ENCODE measurements at regions not wholly inside any gene's neighbourhood (a gene's known extent, or its start where the extent isn't known, plus 50 kb on each side); places are given as distances from the start of the nearest gene placed in this dataset.

DNA sequence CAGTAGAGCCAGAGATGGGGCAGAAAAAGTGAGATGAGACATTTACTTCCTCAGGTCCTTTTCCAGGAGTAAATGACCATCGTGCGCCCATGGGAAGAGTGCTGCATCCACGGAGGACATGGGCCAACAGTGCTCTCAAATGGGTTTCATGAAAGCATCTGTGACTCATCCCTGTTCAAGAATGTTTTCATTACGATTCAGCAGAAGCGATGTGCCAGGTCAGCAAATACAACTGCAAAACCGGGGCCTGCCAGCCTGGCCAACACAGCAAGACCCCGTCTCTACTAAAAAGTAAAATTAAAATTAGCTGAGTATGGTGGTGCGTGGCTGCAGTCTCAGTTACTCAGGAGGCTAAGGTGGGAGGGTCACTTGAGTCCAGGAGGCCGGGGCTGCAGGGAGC, 125.1 kb downstream of the LY86 start:
- peak overlapping the region; percentile 16 for H3K27ac ChIP-seq (ENCODE audit: low read depth, low read length)
- WGBS (ENCODE audit: insufficient coverage) = 79% methylated on average over 5 of the region's 9 CpGs
- H3K27me3 ChIP-seq (ENCODE audit: control insufficient read depth, insufficient read depth, low read length) = no peaks in the 10 kb centered on the region

DNA sequence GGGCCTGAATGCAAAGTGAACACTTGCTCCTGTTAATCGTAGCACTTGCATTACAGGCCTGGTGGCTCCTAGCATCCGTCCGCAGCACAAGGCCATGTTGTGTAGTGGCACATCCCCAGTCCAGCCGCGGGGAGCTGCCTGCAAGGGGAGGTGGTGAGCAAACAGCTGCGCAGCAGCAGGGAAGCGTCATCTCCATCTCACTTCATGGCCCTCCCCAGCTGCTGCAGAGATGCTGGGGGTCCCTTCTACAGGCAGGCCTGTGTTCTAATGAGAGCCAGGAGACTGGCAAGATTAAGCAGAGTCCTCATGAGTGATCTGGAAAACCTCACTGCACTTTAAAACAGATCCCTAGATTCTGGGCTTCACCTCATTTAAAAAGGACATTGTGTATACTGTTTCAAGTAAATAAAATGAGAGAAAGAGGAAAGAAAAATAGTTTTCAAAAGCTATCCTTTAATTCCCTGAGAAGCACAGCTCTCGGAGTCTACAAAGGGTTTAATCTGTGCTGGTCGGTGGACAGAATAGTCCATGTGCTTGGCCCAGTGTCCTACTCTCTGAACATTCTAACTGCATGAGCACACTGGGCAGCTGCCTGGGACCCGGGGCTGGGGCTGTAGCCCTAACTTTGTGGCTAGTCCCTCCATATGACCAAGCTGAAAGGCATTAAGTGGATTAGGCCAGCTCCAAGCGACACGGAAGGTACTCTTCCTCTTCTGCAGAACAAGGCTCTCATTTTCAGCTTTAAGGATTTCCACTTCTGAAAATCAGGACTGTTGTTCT, 125.8 kb downstream of the LY86 start:
- no peaks in the 10 kb centered on the region for H3K9me3 ChIP-seq (ENCODE audit: control insufficient read depth, insufficient read depth, low read length)
- peak in 2 of 6 donors; percentile 55 to 83 for DNase-seq (ENCODE audit: low read depth in 4 of 6, low spot score in 6 of 6)
- peaks cover 36% of the 10 kb centered on the region for H3K4me1 ChIP-seq (ENCODE audit: control insufficient read depth, insufficient read depth, low read length)
- no peaks in the 10 kb centered on the region for H3K36me3 ChIP-seq (ENCODE audit: control insufficient read depth, insufficient read depth, low read length)
- 53% methylated on average over 11 of the region's 12 CpGs for WGBS (ENCODE audit: insufficient coverage)
- H3K4me3 ChIP-seq (ENCODE audit: low read depth, low read length) = no peak overlapping the region
- peaks cover 3% of the 10 kb centered on the region for H3K27me3 ChIP-seq (ENCODE audit: control insufficient read depth, insufficient read depth, low read length)
- peak overlapping the region; percentile 11 for H3K27ac ChIP-seq (ENCODE audit: low read depth, low read length)

More for the DNA sequence above, 125.1 kb downstream of the LY86 start:
- no peak overlapping the region for H3K4me3 ChIP-seq (ENCODE audit: low read depth, low read length)
- DNase-seq (ENCODE audit: low read depth in 4 of 6, low spot score in 6 of 6) = no peak
- H3K9me3 ChIP-seq (ENCODE audit: control insufficient read depth, insufficient read depth, low read length) = no peaks in the 10 kb centered on the region
- no peaks in the 10 kb centered on the region for H3K36me3 ChIP-seq (ENCODE audit: control insufficient read depth, insufficient read depth, low read length)
- peaks cover 36% of the 10 kb centered on the region for H3K4me1 ChIP-seq (ENCODE audit: control insufficient read depth, insufficient read depth, low read length)

DNA sequence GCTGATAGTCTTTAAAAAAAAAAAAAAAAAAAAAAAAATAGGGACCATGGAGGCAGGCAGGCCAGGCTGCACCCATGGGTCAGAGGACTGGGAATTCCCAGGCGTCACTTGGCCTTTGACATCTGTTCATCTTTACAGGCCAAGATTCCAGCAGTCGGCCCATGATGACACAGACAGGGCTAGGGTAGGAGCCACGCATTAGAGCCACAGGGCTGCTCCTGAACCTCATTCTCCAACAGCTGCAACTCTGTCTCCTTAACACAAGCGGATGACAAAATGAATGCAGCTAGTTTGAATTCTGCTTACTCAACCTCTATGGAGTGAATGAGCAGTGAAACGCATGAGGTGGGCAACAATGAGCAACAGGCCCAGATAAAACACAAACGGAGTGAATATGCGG, 126.4 kb downstream of the LY86 start:
- no peak for DNase-seq (ENCODE audit: low read depth in 4 of 6, low spot score in 6 of 6)
- Histone ChIP-seq H3K27ac (ENCODE audit: low read depth, low read length) (no peak overlapping the region), H3K36me3 (ENCODE audit: control insufficient read depth, insufficient read depth, low read length) (no peaks in the 10 kb centered on the region), H3K27me3 (ENCODE audit: control insufficient read depth, insufficient read depth, low read length) (peaks cover 3% of the 10 kb centered on the region), H3K4me3 (ENCODE audit: low read depth, low read length) (no peak overlapping the region), H3K9me3 (ENCODE audit: control insufficient read depth, insufficient read depth, low read length) (no peaks in the 10 kb centered on the region), H3K4me1 (ENCODE audit: control insufficient read depth, insufficient read depth, low read length) (peaks cover 36% of the 10 kb centered on the region)
- WGBS (ENCODE audit: insufficient coverage) = 96% methylated on average over 3 of the region's 7 CpGs

DNA sequence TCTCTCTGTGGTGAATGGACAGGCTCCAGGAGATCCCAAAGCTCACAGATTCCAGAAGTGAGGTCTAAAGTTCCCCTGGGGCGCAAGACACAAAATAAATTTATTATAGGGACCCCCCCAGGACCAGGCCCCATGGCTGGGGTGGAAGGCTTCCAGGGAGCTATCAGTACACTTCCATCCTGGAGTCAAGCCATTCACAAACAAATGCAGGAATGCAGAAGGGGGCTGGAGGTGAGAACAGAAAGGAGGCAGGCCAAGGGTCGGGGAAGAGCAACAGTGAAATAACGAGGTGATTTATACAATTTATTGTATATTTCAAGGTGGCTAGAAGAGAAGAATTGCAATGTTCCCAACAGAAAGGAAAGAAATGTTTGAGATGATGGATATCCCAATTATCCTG, 126.9 kb downstream of the LY86 start:
- H3K9me3 ChIP-seq (ENCODE audit: control insufficient read depth, insufficient read depth, low read length) = no peaks in the 10 kb centered on the region
- peaks cover 3% of the 10 kb centered on the region for H3K27me3 ChIP-seq (ENCODE audit: control insufficient read depth, insufficient read depth, low read length)
- H3K4me3 ChIP-seq (ENCODE audit: low read depth, low read length) = no peak overlapping the region
- no peaks in the 10 kb centered on the region for H3K36me3 ChIP-seq (ENCODE audit: control insufficient read depth, insufficient read depth, low read length)
- 60% methylated on average over 1 of the region's 3 CpGs for WGBS (ENCODE audit: insufficient coverage)
- H3K4me1 ChIP-seq (ENCODE audit: control insufficient read depth, insufficient read depth, low read length) = peaks cover 36% of the 10 kb centered on the region
- no peak for DNase-seq (ENCODE audit: low read depth in 4 of 6, low spot score in 6 of 6)
- no peak overlapping the region for H3K27ac ChIP-seq (ENCODE audit: low read depth, low read length)

DNA sequence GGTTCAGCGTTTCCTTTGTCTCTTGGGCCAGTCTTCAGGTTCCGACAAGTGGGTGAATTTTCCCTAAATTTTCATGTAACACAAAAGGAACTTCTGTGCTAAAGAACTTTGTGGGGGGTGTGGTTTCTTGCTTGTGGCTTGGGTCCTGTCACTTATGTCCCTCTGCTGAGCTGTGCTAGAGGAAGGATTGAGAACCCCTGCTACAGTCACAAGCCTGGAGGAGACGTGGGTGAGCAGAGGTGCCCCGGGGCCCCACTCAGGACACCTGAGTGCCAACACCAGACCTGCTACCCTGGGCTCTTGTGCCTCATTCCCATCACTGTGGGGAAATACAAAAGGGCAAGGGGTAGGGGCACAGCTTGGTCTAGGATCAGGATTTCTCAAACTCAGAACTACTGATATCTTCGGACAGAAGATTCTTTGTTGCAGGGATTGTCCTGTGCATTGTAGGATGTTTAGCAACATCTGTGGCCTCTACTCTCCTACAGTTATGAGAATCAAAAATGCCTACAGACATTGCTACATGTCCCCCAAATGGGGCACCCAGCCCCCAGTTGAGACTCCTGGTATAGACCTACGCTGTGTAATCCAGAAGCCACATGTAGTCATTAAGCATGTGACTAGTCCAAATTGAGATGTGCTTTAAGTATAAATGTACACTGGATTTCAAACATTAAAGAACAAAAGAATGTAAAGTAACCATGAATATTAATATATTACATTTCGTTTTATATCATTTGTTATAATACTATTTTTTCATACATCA, 128.7 kb downstream of the LY86 start:
- Histone ChIP-seq H3K27me3 (ENCODE audit: control insufficient read depth, insufficient read depth, low read length) (peaks cover 3% of the 10 kb centered on the region), H3K27ac (ENCODE audit: low read depth, low read length) (no peak overlapping the region), H3K4me3 (ENCODE audit: low read depth, low read length) (no peak overlapping the region), H3K4me1 (ENCODE audit: control insufficient read depth, insufficient read depth, low read length) (peaks cover 36% of the 10 kb centered on the region), H3K36me3 (ENCODE audit: control insufficient read depth, insufficient read depth, low read length) (no peaks in the 10 kb centered on the region), H3K9me3 (ENCODE audit: control insufficient read depth, insufficient read depth, low read length) (no peaks in the 10 kb centered on the region)
- 100% methylated on average over 2 of the region's 7 CpGs for WGBS (ENCODE audit: insufficient coverage)
- no peak for DNase-seq (ENCODE audit: low read depth in 4 of 6, low spot score in 6 of 6)

DNA sequence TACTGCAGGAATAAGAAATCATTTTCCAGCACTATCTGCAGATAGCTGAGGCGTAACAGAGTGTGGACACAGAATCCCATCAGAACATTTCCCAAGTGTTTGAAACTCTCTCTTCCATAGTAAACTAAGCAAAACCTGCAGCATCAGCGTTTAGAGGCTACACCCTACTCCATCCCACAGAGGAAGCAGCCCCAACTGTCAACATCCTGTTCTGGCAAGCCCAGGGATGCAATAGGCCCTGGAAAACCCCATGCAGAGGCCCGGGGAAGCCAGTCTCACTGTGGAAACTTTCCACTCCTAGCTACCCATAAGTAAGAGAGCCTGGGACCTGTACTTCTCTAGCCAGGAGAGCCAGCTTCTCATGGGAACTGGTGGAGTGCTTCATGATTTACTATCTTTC, 129.4 kb downstream of the LY86 start:
- DNase-seq (ENCODE audit: low read depth in 4 of 6, low spot score in 6 of 6) = no peak
- peaks cover 28% of the 10 kb centered on the region for H3K4me1 ChIP-seq (ENCODE audit: control insufficient read depth, insufficient read depth, low read length)
- no peaks in the 10 kb centered on the region for H3K9me3 ChIP-seq (ENCODE audit: control insufficient read depth, insufficient read depth, low read length)
- 82% methylated on average over 3 of the region's 3 CpGs for WGBS (ENCODE audit: insufficient coverage)
- H3K27me3 ChIP-seq (ENCODE audit: control insufficient read depth, insufficient read depth, low read length) = peaks cover 3% of the 10 kb centered on the region
- no peak overlapping the region for H3K27ac ChIP-seq (ENCODE audit: low read depth, low read length)
- no peak overlapping the region for H3K4me3 ChIP-seq (ENCODE audit: low read depth, low read length)
- H3K36me3 ChIP-seq (ENCODE audit: control insufficient read depth, insufficient read depth, low read length) = no peaks in the 10 kb centered on the region

DNA sequence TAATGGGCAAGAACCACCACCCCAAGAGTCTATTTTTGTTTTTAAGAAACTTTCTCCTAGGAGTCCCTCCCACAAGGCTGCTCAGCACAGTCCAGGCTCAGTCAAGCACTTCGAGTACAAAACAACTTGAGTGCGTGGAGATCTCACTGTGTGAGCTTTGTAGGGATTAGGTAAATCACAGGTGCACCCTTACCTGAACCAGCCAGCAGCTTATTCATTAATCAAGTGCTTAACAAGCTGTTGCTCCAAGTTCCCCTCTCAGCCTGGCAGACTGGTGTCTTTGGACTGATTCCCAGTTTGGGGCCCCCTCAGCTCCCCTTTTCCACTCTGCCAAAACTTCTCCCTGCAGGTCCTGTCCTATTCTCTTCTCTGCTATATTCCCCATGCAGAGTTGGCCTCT, 133.1 kb downstream of the LY86 start:
- no peak overlapping the region for H3K4me3 ChIP-seq (ENCODE audit: low read depth, low read length)
- peaks cover 3% of the 10 kb centered on the region for H3K27me3 ChIP-seq (ENCODE audit: control insufficient read depth, insufficient read depth, low read length)
- no peaks in the 10 kb centered on the region for H3K9me3 ChIP-seq (ENCODE audit: control insufficient read depth, insufficient read depth, low read length)
- no peak overlapping the region for H3K27ac ChIP-seq (ENCODE audit: low read depth, low read length)
- DNase-seq (ENCODE audit: low read depth in 4 of 6, low spot score in 6 of 6) = no peak
- H3K4me1 ChIP-seq (ENCODE audit: control insufficient read depth, insufficient read depth, low read length) = peaks cover 32% of the 10 kb centered on the region
- 55% methylated on average over 2 of the region's 2 CpGs for WGBS (ENCODE audit: insufficient coverage)
- no peaks in the 10 kb centered on the region for H3K36me3 ChIP-seq (ENCODE audit: control insufficient read depth, insufficient read depth, low read length)

DNA sequence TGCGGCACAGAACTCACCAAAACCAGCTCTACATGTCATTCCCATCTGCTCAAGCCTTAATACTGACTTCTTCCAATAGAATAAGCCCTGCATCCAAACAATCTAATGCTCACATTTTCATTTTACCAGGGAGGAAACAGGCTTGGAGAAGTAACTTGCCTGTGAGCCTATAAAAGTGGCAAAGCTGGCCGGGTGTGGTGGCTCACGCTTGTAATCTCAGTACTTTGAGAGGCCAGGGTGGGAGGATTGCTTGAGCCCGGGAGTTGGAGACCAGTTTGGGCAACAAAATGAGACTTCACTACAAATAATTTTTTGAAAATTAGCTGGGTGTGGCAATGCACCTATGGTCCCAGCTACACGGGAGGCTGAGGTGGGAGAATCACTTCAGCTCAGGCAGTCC, 133.7 kb downstream of the LY86 start:
- WGBS (ENCODE audit: insufficient coverage) = 100% methylated on average over 4 of the region's 5 CpGs
- H3K36me3 ChIP-seq (ENCODE audit: control insufficient read depth, insufficient read depth, low read length) = no peaks in the 10 kb centered on the region
- no peaks in the 10 kb centered on the region for H3K9me3 ChIP-seq (ENCODE audit: control insufficient read depth, insufficient read depth, low read length)
- H3K27me3 ChIP-seq (ENCODE audit: control insufficient read depth, insufficient read depth, low read length) = peaks cover 3% of the 10 kb centered on the region
- H3K4me3 ChIP-seq (ENCODE audit: low read depth, low read length) = no peak overlapping the region
- no peak overlapping the region for H3K27ac ChIP-seq (ENCODE audit: low read depth, low read length)
- peaks cover 32% of the 10 kb centered on the region for H3K4me1 ChIP-seq (ENCODE audit: control insufficient read depth, insufficient read depth, low read length)
- no peak for DNase-seq (ENCODE audit: low read depth in 4 of 6, low spot score in 6 of 6)

DNA sequence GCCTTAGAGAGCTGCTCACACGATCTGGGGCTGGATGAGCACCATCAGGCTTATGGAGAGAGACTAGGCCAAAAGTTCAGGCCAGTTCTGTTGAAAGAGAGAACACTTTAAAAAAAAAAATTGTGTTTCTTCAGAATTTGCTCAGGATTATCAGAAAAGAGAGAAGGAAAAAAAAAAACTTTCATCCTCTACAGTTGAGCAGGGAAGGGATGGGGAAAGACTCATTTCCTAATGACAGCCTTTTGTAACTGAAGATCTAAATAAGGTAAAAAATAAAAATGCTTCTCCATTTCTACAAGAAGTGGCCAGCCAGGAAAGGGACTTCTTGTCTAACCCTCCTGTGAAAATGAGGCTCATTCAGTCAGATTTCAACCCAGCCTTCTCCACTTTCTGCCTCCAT, 134.8 kb downstream of the LY86 start:
- no peaks in the 10 kb centered on the region for H3K36me3 ChIP-seq (ENCODE audit: control insufficient read depth, insufficient read depth, low read length)
- WGBS (ENCODE audit: insufficient coverage) = 90% methylated on average over 1 of the region's 1 CpG
- H3K27ac ChIP-seq (ENCODE audit: low read depth, low read length) = peak overlapping the region; percentile 87
- H3K4me1 ChIP-seq (ENCODE audit: control insufficient read depth, insufficient read depth, low read length) = peaks cover 32% of the 10 kb centered on the region
- peaks cover 3% of the 10 kb centered on the region for H3K27me3 ChIP-seq (ENCODE audit: control insufficient read depth, insufficient read depth, low read length)
- DNase-seq (ENCODE audit: low read depth in 4 of 6, low spot score in 6 of 6) = no peak
- H3K9me3 ChIP-seq (ENCODE audit: control insufficient read depth, insufficient read depth, low read length) = no peaks in the 10 kb centered on the region
- H3K4me3 ChIP-seq (ENCODE audit: low read depth, low read length) = no peak overlapping the region

Measured in spinal cord (tissue), 9 donors.